Femur (tissue), 1 donor: ENCODE measurements at regions not wholly inside any gene's neighbourhood (a gene's known extent, or its start where the extent isn't known, plus 50 kb on each side); places are given as distances from the start of the nearest gene placed in this dataset.
"Not testable (repeated sequence)": the region's sequence is repeated elsewhere in the genome, so short reads cannot be mapped to it uniquely, and the experiment has no call there.

Experiments
- DNase-seq: peaks from one replicate; pipeline ENCODE4 v3.0.0-alpha.2; 2017

DNA sequence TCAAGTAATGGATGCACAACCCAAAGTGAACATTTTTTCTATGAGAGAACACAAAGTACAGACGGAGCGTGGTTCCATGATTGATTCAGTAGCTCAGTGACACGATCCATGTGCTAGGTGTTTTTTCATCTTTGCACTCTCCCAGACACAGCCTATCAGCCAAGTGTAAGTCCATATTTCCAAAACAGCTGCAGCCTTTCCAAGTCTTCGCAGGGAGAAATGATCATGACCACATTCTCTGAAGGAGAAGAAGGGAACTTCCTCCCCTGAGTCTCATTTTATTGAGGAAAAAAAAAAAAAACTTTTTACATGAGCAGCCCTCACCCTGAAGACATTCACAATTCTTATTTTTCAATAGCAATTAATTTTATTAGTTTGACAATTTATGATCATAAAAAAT lies 958.3 kb downstream of the LTN1 start:
- peak; percentile 50 for DNase-seq

DNA sequence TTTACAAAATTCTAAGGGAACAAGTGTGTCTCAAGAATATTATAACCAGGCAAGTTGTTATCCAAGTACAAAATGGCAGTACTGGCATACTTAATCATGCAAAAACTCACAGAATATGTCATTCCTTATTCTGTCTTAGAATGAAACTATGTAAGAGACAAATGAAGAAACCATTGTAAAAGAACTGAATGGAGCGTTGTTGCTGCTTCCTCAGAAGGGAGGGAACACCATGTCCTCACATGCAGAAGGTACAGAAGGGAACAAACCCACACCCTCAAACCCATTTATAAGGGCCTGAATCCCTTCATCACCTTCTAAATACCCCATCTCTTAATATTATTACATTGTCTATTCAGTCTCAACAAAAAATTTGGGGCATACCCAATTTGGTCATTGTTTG lies 960.0 kb downstream of the LTN1 start:
- not testable (repeated sequence) for DNase-seq

DNA sequence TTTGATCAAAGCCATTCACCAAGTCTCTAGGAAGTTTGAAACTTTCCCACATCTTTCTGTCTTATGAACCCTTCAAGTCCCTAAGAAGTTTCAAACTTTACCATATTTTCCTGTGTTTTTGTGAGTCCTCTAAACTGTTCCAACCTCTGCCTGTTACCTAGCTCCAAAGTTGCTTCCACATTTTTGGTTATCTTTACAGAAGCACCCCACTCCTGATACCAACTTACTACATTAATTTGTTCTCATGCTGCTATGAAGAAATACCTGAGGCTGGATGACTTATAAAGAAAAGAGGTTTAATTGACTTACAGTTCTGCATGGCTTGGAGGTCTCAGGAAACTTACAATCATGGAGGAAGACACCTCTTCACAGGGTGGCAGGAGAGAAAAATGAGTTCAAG lies 961.6 kb downstream of the LTN1 start:
- DNase-seq: not testable (repeated sequence)

DNA sequence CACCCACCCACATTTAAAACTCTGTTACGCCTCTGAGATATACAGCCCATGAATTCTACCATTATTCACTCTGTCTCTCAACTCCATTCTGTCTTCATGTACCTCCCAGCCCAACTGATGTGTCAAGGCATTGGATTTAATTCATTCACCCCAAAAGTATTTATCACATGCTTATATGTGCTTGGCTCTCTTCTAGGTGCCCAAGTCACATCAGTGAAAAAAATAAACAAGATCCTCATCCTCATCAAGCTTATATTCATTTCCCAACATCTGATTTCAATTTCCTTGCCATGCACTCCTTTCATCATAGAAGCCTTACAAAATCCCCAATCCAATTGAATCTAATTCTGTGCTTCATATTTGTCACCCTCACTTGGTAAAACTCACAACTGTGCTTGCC lies 967.6 kb downstream of the LTN1 start:
- no peak for DNase-seq

DNA sequence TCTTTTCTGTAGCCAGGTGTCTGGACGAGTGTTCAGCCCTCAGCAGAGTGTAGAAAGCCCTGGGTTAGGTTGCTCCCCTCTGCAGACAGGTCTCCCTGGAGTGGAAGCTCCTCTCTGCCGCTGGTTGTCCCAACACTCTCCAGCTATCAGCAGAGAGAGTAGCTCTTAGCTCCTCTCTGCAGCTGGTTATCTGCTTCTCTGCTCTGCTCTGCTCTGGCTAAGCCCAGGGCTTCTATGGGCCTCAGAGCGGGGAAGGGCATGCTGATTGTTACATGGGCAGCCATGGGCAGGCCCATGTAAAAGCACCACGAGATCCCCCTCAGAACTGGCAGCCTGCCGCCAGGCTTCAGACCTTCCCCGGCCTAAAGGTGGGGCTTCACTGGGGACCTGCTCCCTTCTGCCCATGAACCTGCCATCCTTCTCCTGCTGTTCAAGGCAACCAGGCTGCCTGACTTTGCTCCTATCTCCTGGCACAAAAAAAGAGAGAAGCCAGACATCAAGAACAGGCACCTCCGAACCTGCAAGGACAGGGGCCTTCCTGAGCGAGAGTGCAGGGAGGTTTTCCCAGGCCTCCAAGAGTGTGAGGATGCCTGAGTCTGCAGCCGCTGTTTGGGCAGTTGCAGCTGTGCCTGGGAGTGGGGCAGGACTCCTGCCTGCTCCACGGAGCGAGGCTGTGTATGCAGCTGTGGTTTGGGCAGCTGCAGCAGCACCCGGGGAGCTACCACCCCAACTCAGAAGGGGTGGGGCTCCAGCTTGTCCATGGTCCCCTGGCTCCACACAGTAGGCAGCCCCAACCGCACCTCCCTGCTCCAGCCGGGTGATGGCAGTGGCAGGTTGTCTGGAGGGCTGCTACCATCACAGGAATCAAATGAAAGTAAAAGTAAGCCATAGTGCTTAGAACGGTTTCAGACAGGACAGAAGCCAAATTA lies 973.7 kb downstream of the LTN1 start:
- no peak for DNase-seq

DNA sequence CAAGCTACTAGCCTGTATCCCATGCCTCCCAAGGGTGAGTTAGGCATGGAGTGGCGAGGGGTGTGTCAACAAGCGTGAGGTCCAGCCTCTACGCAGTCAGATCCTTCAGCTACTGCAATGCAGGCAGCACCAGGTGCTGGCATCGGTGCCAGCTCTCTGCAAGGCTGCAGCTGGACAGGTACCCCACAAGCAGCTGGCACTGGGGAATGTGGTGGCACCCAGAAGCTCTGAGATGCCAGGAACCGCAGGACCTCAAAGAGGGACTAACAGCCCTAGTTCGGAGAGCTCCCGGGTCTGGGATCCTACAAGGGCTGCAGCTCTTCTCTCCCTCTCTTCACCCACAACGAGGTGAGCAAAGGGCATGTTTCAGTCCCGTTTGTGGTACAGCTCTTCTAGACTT lies 974.5 kb downstream of the LTN1 start:
- DNase-seq: no peak

DNA sequence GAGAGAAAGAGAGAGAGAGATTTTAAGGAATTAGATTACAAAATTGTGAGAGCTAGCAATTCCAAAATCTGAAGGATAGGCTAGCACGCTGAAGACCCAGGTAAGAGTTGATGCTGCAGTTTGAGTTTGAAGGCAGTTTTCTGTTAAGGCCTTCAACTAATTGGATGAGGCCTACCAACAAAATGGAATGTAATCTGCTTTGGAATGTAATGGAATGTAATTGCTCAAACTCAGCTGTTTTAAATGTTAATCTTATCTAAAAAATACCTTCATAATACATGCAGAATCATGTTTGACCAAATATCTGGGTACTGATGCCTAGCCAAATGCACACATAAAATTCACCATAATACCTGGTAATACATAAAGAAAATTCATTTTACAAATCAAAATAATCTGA lies 976.1 kb downstream of the LTN1 start:
- DNase-seq: no peak

DNA sequence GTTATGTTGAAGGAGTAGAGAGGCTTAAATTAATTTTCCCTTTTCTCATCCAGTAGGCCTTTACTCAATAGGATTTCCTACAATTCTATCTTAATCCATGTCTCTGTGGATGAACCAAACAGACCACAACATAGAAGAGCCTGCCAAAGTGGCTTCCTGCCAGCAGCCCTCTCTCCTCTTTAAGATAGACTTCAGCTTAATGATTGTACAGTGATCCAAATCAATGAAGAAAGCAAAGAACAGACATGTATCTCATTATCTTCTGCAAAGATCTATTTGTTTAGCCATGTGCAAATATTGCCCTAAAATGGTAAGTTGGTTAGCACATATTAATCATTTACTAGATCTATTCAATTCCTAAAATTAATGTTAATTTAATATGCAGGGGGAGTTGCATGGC lies 979.6 kb downstream of the LTN1 start:
- not testable (repeated sequence) for DNase-seq

DNA sequence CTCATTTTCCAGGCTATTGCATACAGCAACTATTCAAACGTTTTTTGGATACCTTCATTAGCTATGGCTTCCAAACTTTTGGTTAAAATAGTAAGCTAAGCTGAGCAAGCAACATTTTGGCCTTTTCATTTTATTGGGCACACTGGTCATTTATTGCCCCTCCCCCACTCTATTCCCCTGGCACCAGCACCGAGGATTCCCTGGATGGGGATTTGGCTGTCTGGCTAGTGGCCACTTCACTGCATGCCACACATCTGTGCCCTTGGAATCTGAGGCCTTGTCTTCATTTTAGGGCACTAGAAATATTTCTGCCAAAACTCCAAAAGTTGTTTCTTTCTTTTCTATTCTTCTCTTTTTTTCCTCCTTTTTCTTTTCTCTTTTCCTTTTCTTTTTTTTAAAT lies 980.7 kb downstream of the LTN1 start:
- DNase-seq: not testable (repeated sequence)

DNA sequence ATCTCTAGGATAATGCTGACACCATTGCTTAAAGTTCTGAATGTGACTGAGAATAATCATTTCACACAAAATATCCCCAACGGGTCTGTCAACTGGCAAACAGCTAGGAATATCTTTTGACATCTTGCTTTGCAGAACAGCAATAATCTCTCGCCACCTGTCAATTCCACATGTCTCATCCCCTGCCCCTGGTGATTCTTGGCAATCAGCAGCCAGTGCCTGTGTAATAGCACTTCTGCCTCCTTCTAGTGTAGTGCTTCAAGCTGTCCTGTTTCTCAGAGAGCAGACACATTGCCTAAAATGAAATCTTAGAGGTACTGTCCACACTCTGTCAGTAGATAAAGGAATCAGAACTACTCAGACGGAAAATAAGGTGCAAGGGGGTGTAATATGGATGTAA lies 984.4 kb downstream of the LTN1 start:
- not testable (repeated sequence) for DNase-seq

DNA sequence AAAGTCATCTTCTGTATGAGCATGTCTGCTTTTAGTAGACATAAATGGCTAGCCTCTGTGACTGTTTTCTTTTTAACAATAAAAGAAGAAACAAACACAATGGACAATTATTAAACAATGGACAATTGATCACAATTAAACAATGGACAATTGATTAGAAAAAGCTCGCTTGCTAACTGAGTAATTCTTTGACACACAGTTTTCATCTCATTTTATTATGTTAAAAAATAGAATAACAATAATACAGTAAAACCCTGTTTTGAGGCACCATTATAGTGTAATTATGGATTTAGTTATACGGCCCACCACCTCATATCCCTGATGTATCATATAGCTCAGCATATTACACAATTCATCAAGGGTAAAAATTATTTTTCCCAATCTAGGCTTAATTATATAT lies 989.0 kb downstream of the LTN1 start:
- DNase-seq: not testable (repeated sequence)

DNA sequence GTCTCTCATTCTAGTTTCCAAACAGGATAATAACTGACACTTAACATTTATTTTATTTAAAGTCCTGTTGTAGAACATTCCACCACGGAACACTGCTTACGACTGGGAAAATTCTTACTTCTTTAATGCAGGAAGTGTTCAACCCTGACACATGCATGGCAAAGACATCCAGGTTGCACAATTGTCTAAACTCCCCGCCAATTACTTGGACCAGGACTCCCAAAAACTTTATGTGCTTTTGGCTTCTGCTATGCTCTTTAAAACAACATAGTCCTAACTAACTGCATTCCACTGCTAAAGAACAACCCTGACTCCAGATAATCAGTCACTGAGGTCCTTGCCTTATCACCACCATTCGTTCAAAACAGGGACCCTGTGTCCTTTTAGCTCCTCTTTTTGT lies 995.8 kb downstream of the LTN1 start:
- DNase-seq: not testable (repeated sequence)

DNA sequence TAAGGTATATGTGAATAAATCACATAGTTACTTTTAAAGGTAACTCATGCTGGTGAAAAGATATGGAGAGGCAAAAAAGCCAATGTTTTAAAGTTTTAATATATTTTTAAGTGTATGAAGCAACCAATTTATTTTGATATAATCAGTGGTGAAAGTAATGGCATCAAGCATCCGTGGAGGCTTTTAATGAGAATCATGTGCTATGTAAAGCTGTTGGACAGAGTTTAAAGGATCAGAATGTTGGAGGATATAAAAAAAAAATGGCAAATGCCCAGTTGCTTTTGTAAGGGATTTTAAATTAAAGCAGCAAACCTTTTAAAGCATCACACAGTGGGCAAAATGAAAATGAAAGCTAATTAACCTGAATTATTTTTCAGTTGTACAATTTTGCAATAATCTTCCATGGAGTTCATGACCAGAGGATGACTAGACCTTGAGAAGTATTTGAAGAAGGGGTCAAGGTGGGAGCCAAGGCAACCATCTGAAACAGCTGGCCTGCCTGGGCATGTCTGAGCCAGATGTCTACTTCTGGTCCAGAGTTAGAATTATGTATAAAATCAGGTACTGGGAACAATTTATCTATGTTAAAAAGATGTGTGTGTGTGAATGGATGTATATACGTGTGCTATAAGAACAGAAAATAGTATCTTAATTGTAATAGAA lies 1007.9 kb downstream of the LTN1 start:
- not testable (repeated sequence) for DNase-seq

DNA sequence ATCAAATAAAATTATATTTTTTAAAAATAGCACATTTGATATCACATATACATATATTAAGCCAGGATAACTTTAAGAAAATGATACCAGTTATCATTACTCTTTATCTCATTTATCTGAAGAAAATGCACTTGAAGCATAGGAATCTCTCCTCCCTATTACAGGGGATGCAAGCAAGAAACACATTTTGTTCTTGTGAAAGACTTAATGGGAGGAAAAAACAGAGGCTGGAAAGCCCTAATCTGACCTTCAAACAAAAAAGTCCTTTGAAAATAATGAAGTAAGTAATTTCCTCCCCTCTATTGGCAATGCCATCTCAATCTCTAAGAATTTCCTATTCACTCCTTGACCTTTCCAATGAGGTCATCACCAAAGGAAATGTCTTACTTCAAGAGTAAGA lies 1012.6 kb upstream of the ADAMTS5 start:
- DNase-seq: not testable (repeated sequence)

DNA sequence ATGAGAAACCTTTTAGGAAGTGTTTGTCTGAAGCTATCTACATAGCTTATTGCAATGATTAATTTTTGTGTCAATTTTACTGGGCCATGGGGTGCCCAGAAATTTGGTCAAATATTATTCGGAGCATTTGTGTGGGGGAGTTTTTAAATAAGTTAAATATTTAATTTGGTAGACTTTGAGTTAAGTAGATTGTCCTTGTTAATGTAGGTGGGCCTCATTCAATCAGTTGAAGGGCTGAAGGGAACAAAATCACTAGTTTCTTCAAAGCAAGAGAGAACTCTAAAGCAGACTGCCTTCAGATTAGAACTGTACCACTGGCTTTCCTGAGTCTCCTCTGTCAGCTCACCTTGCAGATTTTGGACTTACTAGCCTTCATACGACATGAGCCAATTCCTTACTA lies 1008.6 kb upstream of the ADAMTS5 start:
- no peak for DNase-seq

DNA sequence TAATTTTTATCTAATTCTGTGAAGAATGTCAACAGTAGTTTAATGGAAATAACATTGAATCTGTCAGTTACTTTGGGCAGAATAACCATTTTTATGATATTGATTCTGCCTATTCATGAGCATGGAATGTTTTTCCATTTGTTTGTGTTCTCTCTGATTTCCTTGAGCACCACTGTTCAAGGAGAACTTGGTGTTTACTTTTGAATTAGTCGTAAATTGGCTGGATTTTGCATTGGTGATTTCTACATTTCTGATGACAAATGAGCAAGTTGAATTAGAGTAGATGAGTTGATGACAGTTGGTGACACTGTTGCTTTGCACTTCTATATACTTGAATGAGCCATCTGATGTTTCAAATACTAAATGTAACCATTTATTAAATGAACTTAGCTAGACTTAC lies 1007.3 kb upstream of the ADAMTS5 start:
- not testable (repeated sequence) for DNase-seq

DNA sequence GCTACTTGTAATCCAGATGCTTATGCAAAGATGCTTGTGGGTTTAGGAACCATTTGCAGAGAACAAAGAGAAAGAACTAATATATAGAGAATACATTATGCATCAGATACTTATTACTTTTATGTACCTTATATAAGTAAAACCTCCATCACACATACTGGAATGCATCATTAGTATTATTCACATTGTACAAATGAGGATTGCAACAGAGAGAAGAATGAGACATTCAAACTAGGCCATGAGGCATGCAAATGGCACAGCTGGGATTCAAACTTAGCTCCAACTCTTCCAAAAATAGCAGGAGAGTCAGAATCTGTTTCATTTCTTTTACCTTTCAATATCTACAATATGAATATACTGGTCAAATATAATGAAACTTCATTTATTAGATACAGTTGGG lies 1001.4 kb upstream of the ADAMTS5 start:
- not testable (repeated sequence) for DNase-seq

DNA sequence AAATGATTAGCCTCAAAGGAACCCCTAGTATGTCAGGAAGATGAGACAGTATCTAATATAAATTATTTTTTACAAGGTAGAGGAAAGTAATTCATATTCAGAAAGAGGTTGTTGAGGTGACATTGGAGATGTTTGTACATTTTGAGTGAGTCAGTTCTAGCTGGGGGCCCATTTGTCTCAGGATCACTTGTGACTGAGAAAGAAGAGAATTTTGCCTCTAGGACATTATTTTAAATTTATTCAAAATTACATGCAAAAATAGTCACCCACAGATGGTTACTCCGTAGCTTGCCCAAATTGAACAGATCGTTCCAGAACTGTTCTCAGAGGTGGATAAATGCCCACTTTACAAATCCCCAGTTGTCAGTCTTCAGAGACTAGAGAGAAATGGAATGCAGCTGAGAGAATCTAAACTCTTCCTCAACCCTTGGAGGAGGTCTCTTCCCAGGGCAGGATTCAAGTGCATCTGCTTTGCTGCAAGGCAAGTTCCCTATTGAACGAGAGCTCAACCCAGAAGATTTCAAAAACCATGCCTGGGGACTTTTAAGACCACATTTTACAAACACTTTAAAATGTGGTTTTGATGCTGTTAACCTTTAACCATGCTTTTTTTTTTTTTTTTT lies 987.8 kb upstream of the ADAMTS5 start:
- DNase-seq: no peak

DNA sequence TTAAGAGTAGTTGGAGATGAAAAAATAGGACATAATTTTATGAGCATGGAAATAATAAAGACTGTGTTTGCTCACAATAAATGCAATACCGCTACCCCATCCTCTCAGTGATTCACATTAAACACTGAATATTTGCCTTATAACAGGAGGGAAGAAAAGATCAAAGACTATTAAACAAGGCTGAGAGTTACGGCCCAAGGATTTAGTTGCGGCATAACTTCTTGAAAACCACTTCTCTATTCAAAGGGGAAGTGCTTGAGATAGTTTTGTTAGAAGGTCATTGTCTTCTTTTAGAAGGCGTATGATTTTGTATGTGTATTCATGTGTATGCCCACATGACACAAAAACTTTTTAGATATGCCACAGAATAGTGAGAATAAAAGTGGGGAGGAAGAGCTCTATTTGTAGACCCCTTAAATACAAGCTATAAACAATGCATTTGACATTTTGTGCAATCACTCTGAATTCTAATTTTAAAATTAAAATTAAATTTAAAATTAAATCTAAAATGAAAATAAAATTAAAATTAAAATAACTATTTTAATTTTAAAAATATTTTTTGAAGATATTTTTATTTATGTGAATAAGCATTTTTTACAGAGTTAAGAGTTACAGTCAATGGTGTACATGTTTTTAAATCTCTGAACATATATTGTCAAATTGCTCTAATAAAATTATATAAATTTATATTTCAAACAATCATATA lies 986.6 kb upstream of the ADAMTS5 start:
- DNase-seq: no peak

DNA sequence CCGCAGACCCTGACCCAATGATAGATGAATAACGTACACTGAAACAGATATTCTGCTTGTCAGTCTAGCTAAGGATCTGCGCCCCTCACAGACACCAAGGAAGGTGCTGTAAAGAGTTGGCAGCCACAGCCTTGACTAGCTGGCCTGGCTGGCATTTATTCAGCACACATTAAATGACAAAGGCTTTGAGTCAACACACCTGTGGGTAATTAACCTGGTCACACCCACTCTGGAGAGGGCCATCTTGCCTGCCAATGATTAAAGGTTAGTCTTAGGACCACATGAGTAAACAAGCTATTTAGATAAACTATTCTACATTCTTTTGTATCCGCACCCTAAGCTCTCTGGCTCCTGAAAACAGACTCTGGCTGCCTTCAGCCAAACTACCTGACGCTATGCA lies 982.2 kb upstream of the ADAMTS5 start:
- DNase-seq: not testable (repeated sequence)

DNA sequence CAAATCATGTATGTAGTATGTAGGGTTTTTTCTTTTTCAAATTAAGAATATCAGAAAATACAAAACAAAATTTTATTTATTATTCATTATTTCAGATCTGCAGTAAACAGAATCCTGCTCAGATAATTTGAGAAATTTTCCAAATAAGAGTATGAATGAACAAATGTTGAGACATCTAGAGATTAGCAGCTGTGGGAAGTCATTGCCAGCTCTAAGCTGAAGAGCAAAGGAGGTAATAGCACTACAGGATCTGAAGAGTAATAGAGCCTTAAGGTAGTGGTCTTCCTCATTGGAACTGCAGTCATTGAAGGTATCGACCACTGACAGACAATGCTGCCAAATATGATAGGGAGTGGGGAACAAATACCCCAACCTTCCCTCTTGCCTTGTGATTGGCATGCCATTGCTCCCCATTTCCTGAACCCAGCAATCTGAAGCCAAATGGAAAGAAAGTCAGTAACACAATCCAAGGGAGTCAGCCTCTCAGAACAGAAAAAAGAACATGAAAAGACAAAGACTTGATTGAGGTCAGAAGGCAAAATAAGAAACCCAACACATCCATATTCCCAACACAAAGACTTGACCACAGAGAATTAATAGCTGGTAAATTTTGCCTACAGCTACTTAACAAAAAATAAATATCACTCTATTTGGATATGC lies 963.4 kb upstream of the ADAMTS5 start:
- DNase-seq: not testable (repeated sequence)

DNA sequence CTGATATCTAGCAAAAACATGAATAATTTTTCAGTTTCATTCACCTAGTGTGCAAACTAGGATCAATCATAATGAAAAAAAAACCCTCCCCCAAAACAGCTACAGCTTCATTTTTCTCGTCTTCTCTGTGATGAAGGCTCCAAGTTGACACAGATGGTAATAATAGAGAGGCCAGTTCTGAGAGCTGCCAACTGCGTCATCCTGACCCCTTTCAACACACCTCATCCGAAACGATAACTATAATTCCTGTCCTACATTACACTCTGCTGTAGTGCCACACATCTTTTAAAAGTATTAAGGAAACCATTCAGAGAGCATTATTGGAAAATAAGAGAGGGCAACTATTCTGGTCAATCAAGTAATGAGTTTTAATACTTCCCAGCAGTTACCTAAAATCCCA lies 962.3 kb upstream of the ADAMTS5 start:
- peak; percentile 45 for DNase-seq
